ENCODE measurements at regions not wholly inside any gene's neighbourhood (a gene's known extent, or its start where the extent isn't known, plus 50 kb on each side); places are given as distances from the start of the nearest gene placed in this dataset.

DNA sequence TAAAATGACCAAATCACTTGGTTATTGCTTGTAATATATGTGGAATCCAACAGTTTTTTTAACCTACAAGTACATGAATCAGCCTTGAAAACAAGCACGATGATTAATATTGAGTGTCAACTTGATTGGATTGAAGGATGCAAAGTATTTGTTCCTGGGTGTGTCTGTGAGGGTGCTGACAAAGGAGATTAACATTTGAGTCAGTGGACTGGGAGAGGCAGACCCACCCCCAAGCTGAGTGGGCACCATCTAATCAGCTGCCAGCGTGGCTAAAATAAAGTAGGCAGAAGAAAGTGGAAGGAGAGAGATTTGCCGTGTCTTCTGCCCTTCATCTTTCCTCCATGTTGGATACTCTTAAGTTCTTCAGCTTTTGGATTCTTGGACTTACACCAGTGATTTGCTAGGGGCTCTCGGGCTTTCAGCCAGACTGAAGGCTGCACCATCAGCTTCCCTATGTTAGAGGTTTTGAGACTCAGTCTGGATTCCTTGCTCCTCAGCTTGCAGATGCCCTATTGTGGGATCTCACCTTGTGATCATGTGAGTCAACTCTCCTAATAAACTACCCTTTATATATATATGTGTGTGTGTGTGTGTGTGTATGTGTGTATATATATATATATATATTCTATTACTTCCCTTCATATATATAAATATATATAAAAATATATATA lies 118.4 kb upstream of the WDR11 start:
- Histone ChIP-seq H4K20me1 (no peaks in the 10 kb centered on the region), H3K9ac (no peak overlapping the region), H3K4me3 (no peak overlapping the region), H3K27me3 (no peaks in the 10 kb centered on the region), H3K4me1 (no peaks in the 10 kb centered on the region), H3K9me3 (no peaks in the 10 kb centered on the region), H3K4me2 (no peak overlapping the region), H3K27ac (no peak overlapping the region), H3K36me3 (no peaks in the 10 kb centered on the region)
- TF ChIP-seq Cebpa-rat (IDR thresholded peaks at IDR 0.05) = no peak

DNA sequence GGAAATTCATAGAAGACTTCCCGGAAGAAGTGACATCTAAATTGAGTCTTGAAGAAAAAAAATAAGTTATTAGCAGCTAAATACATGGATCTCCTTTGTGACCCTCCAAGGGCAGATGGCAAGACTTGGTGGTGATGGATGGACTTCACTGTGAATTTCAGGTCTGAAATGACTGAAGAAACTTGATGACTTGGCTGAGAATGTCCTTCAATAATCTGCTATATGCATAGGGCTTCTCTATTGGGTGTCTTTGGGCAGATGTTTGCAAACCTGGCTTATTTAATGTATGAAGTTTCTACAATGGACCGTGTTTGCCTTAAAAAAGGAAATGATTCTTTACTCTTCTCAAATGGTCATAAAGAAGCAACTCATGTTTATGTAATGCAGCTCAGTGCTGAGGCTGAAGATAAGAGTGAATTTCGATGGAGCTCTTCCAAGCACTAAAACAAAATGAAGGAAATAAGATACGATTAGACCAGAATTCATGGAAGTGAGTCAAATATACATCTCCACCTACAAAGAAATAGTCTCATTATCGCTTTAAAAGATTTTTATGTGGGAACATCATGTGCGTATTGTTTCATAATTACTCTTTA lies 116.6 kb upstream of the WDR11 start:
- Histone ChIP-seq H3K27me3 (no peaks in the 10 kb centered on the region), H3K36me3 (no peaks in the 10 kb centered on the region), H3K4me2 (no peak overlapping the region), H3K27ac (no peak overlapping the region), H3K9ac (no peak overlapping the region), H4K20me1 (no peaks in the 10 kb centered on the region), H3K9me3 (no peaks in the 10 kb centered on the region), H3K4me3 (no peak overlapping the region), H3K4me1 (no peaks in the 10 kb centered on the region)
- no peak for TF ChIP-seq Cebpa-rat (IDR thresholded peaks at IDR 0.05)

DNA sequence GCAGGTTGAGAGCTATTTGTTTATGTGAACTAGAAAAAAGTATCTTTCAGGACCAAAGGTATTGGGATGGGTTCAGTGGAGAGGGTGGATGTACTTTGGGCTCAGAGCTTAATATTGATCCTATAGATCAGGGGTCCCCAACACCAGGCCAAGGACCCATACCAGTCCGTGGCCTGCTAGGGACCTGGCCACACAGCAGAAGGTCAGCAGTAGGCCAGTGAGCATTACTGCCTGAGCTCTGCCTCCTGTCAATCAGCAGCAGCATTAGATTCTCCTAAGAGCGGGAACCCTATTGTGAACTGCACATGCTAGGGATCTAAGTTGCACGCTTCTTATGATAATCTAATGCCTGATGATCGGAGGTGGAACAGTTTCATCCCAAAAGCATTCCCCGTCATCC lies 115.8 kb upstream of the WDR11 start:
- TF ChIP-seq Cebpa-rat (IDR thresholded peaks at IDR 0.05) = no peak
- H3K4me1 ChIP-seq = no peaks in the 10 kb centered on the region
- no peaks in the 10 kb centered on the region for H4K20me1 ChIP-seq
- H3K9ac ChIP-seq = no peak overlapping the region
- no peaks in the 10 kb centered on the region for H3K9me3 ChIP-seq
- H3K27ac ChIP-seq = no peak overlapping the region
- no peaks in the 10 kb centered on the region for H3K36me3 ChIP-seq
- H3K4me3 ChIP-seq = no peak overlapping the region
- no peaks in the 10 kb centered on the region for H3K27me3 ChIP-seq
- no peak overlapping the region for H3K4me2 ChIP-seq

DNA sequence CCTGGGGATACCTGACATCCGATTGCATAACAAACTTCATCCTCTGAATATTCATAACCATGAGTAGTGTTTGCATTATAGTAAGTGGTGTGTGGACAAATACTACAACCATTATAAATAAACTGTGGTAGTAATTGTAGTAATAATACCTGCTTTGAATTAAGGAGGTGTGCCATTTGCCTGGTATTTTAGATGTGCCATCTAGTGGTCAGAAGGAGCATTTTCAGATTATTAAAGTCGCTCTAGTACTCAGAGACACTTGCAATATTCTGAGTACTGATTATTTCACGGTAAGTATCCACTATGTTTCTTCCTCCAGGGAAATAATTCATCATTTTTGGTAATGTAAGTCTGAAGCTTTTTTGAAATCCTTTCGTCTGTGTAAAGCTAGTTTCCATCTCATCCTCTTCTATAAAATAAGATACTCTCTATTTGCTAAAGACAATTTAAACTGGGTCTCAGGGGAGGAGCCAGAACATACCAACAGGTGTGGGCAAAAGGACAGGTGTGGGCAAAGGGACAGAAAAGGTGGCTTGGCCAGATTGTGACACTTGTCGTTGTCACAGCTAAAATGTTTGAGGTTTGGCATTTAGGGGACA lies 115.3 kb upstream of the WDR11 start:
- H3K4me1 ChIP-seq = no peaks in the 10 kb centered on the region
- H3K36me3 ChIP-seq = no peaks in the 10 kb centered on the region
- no peak overlapping the region for H3K4me2 ChIP-seq
- H3K9ac ChIP-seq = no peak overlapping the region
- H4K20me1 ChIP-seq = no peaks in the 10 kb centered on the region
- H3K4me3 ChIP-seq = no peak overlapping the region
- H3K27ac ChIP-seq = no peak overlapping the region
- H3K9me3 ChIP-seq = no peaks in the 10 kb centered on the region
- no peak for TF ChIP-seq Cebpa-rat (IDR thresholded peaks at IDR 0.05)
- H3K27me3 ChIP-seq = no peaks in the 10 kb centered on the region

DNA sequence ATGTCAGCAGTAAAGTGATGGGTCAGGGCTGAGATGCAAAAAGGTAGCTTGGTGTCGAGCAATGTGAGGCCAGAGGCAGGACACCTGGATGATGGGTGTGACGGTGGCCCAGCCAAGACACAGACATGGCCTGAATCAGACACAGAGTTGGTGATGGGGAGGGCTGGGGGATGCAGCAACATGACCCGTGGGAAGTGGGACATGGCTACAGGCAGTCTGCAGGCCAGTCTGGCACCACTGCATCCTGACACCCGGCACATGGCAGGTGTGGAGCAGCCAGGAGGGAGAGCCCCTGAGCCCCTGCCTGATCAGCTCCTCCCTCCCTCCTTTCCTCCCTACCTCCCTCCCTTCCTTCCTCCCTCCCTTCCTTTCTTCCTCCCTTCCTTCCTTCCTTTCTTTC lies 114.8 kb upstream of the WDR11 start:
- Histone ChIP-seq H3K4me3 (no peak overlapping the region), H3K9me3 (no peaks in the 10 kb centered on the region), H3K9ac (no peak overlapping the region), H3K4me1 (no peaks in the 10 kb centered on the region), H3K27me3 (no peaks in the 10 kb centered on the region), H4K20me1 (no peaks in the 10 kb centered on the region), H3K27ac (no peak overlapping the region), H3K4me2 (no peak overlapping the region), H3K36me3 (no peaks in the 10 kb centered on the region)
- TF ChIP-seq Cebpa-rat (IDR thresholded peaks at IDR 0.05) = no peak

DNA sequence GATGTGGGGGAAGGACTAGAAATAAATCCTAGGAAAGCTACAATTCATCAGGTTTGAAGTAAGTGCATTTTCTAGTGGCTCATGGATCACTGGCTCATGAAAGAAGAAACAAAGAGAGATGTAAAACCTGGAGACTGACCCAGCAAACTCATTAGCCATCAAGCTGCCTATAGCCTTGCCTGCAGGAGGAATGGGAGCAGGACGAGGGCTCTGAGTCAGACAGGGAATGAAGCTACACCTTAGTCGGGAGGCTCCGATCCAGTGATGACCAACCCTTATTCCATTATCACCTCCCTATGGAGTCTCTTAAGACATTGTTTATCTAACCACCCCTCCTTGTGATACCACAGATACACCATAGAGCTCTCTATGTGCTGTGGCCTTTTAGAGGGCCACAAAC lies 112.5 kb upstream of the WDR11 start:
- no peak for TF ChIP-seq Cebpa-rat (IDR thresholded peaks at IDR 0.05)
- Histone ChIP-seq H3K4me2 (no peak overlapping the region), H3K9ac (no peak overlapping the region), H3K27ac (no peak overlapping the region), H3K4me3 (no peak overlapping the region), H3K27me3 (no peaks in the 10 kb centered on the region), H3K4me1 (no peaks in the 10 kb centered on the region), H4K20me1 (no peaks in the 10 kb centered on the region), H3K9me3 (no peaks in the 10 kb centered on the region), H3K36me3 (no peaks in the 10 kb centered on the region)

DNA sequence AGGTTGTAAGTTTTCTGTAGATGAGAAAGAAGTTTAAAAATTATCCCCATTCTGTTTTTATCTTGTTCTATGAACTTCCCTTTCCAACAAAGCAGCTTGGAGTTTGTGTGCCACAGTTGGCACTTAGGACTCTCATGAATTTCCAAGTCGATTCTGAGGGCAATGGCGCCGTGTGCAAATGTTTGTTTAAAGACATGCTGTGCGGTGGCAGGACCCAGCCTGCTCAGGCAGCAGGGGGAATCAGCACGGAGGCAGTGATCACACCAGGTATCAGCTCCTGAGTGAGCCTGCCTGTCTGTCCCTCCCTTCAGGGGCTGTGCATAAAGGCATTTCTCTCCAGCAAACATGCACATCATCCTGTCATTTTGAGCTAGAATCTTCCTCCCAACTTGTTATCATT lies 109.8 kb upstream of the WDR11 start:
- Histone ChIP-seq H4K20me1 (no peaks in the 10 kb centered on the region), H3K4me1 (no peaks in the 10 kb centered on the region), H3K9ac (no peak overlapping the region), H3K4me2 (no peak overlapping the region), H3K27me3 (no peaks in the 10 kb centered on the region), H3K36me3 (no peaks in the 10 kb centered on the region), H3K27ac (no peak overlapping the region), H3K9me3 (no peaks in the 10 kb centered on the region), H3K4me3 (no peak overlapping the region)
- TF ChIP-seq Cebpa-rat (IDR thresholded peaks at IDR 0.05) = no peak

DNA sequence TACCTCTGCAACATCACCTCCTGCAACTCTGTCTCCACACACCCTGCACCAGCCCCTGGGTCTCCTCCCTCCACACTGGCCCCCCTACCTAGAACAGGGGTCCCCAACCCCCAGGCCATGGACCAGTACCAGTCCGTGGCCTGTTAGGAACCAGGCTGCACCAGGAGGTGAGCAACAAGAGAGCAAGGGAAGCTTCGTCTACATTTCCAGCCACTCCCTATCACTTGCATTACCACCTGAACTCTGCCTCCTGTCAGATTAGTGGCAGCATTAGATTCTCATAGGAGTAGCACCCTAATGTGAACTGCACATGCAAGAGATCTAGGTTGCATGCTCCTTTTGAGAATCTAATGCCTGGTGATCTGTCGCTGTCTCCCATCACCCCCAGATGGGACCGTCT lies 108.8 kb upstream of the WDR11 start:
- H3K36me3 ChIP-seq = no peaks in the 10 kb centered on the region

DNA sequence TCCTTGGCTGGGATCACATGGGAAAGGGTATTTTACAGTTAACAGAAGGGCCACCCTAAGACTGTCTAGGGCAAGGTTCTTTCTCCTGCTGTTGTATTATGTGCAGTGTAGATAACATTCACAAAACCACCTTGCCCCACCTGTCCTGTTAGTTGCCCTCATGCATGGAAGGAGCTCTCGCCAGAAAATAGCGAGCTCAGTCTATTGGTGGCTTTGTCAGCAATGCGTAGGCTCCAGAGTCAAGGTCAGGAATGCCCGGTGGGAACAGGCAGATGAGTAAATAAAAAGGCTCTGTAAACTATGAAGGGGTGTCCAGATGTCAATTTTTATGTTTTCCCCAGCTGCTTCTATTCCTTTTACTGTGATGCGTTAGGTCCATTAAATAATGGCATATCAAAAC lies 107.1 kb upstream of the WDR11 start:
- Histone ChIP-seq H3K36me3 (no peaks in the 10 kb centered on the region), H3K4me2 (no peak overlapping the region), H3K9me3 (no peaks in the 10 kb centered on the region), H4K20me1 (no peaks in the 10 kb centered on the region), H3K27me3 (no peaks in the 10 kb centered on the region), H3K4me1 (no peaks in the 10 kb centered on the region), H3K27ac (no peak overlapping the region), H3K4me3 (no peak overlapping the region), H3K9ac (no peak overlapping the region)
- no peak for TF ChIP-seq Cebpa-rat (IDR thresholded peaks at IDR 0.05)

More for the DNA sequence above, 108.8 kb upstream of the WDR11 start:
- no peak overlapping the region for H3K9ac ChIP-seq
- no peaks in the 10 kb centered on the region for H3K27me3 ChIP-seq
- H3K4me2 ChIP-seq = no peak overlapping the region
- no peak for TF ChIP-seq Cebpa-rat (IDR thresholded peaks at IDR 0.05)
- no peak overlapping the region for H3K27ac ChIP-seq
- H3K9me3 ChIP-seq = no peaks in the 10 kb centered on the region
- no peaks in the 10 kb centered on the region for H3K4me1 ChIP-seq
- no peak overlapping the region for H3K4me3 ChIP-seq
- no peaks in the 10 kb centered on the region for H4K20me1 ChIP-seq

DNA sequence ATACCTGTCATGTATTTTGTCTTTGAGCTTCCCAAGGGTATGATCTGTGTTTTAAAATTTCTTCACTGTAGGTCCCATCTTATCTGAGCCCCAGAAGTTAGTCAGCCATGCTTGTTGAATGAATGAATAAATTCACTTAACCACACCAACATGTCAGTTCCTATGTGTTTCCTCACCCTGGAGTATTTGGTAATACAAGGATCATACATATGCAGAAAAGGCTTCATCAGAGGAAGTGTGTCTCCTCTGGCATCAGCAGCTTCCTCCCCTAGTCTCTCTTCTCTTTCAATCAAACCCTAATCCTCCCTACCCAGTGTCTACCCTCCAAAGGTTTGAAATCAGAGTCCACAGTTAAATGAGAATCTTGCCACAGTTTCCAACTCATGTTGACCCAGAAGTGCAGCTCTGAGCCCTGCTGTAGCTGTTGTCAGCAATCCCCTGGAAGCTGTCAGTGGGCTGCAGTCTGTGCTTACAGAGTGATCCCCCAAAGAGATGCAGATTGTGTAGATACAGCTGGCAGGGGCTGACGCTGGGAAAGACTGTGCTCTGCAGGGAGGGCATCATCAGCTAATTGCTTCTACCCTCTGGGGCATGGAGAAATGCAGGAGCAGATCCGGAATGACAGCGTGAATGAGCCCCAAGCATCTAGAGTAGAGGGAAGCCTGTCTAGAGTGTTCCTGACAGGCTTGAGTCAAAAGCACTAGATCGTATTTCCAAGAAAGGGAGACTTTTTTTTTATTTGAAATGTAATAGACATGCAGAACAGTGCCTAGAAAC lies 105.0 kb upstream of the WDR11 start:
- Histone ChIP-seq H3K36me3 (no peaks in the 10 kb centered on the region), H3K27me3 (no peaks in the 10 kb centered on the region), H3K9me3 (no peaks in the 10 kb centered on the region), H4K20me1 (no peaks in the 10 kb centered on the region), H3K4me1 (no peaks in the 10 kb centered on the region), H3K4me2 (no peak overlapping the region), H3K9ac (no peak overlapping the region), H3K4me3 (no peak overlapping the region), H3K27ac (no peak overlapping the region)
- TF ChIP-seq Cebpa-rat (IDR thresholded peaks at IDR 0.05) = no peak

All from BLaER1 (cell line).